ENCODE measurements at regions not wholly inside any gene's neighbourhood (a gene's known extent, or its start where the extent isn't known, plus 50 kb on each side); places are given as distances from the start of the nearest gene placed in this dataset.

GRCh38 chr10:36638462-36639155 lies 486.8 kb upstream of the ANKRD30A start:
- H3K4me3 ChIP-seq (ENCODE audit: low read depth, low read length), result no peak overlapping the region
- no peak for TF ChIP-seq CTCF (IDR thresholded peaks at IDR 0.05; ENCODE audit: low read depth, low read length, missing control alignments)
- in situ Hi-C loops (cut with HindIII; ENCODE audit: low sequenced_read_pairs), result no loop called here
- DNase-seq (ENCODE audit: low read depth), result no peak

- in situ Hi-C loops (cut with HindIII; ENCODE audit: low sequenced_read_pairs), result no loop called here
- H3K4me3 ChIP-seq (ENCODE audit: low read depth, low read length), result no peak overlapping the region
- TF ChIP-seq CTCF (IDR thresholded peaks at IDR 0.05; ENCODE audit: low read depth, low read length, missing control alignments), result no peak
- no peak for DNase-seq (ENCODE audit: low read depth)
These were observed 488.5 kb upstream of the ANKRD30A start for GRCh38 chr10:36636879-36637278.

- no peak for DNase-seq (ENCODE audit: low read depth)
- H3K4me3 ChIP-seq (ENCODE audit: low read depth, low read length), result no peak overlapping the region
- in situ Hi-C loops (cut with HindIII; ENCODE audit: low sequenced_read_pairs), result no loop called here
- no peak for TF ChIP-seq CTCF (IDR thresholded peaks at IDR 0.05; ENCODE audit: low read depth, low read length, missing control alignments)
These were observed 489.0 kb upstream of the ANKRD30A start for GRCh38 chr10:36636285-36636839.

GRCh38 chr10:36634916-36635315 lies 490.5 kb upstream of the ANKRD30A start:
- TF ChIP-seq CTCF (IDR thresholded peaks at IDR 0.05; ENCODE audit: low read depth, low read length, missing control alignments), result no peak
- in situ Hi-C loops (cut with HindIII; ENCODE audit: low sequenced_read_pairs), result no loop called here
- DNase-seq (ENCODE audit: low read depth), result peak; percentile 81
- no peak overlapping the region for H3K4me3 ChIP-seq (ENCODE audit: low read depth, low read length)

GRCh38 chr10:36630267-36630666 lies 495.1 kb upstream of the ANKRD30A start:
- TF ChIP-seq CTCF (IDR thresholded peaks at IDR 0.05; ENCODE audit: low read depth, low read length, missing control alignments), result no peak
- DNase-seq (ENCODE audit: low read depth), result no peak
- no peak overlapping the region for H3K4me3 ChIP-seq (ENCODE audit: low read depth, low read length)
- in situ Hi-C loops (cut with HindIII; ENCODE audit: low sequenced_read_pairs), result no loop called here

- DNase-seq (ENCODE audit: low read depth), result no peak
- in situ Hi-C loops (cut with HindIII; ENCODE audit: low sequenced_read_pairs), result loop anchor here (5.0 kb wide), 1 partner anchor 47 kb away; no protein-coding TSS in a partner anchor
- no peak overlapping the region for H3K4me3 ChIP-seq (ENCODE audit: low read depth, low read length)
- TF ChIP-seq CTCF (IDR thresholded peaks at IDR 0.05; ENCODE audit: low read depth, low read length, missing control alignments), result no peak
These were observed 495.9 kb upstream of the ANKRD30A start for GRCh38 chr10:36629476-36629875.

Measured in astrocyte of the cerebellum (primary cell).